Muscle layer of colon (tissue), 2 donors: ENCODE measurements at regions not wholly inside any gene's neighbourhood (a gene's known extent, or its start where the extent isn't known, plus 50 kb on each side); places are given as distances from the start of the nearest gene placed in this dataset.

Experiments used
- H3K27ac ChIP-seq: one replicate; pipeline ENCODE4 v1.7.0; 2013; ENCODE audit warnings: low read depth, mild to moderate bottlenecking, low read length, moderate library complexity
- H3K27me3 ChIP-seq, 2 donors: one replicate each; pipeline ENCODE4 v1.7.0; 2013; ENCODE audit warnings: low read length in 2 of 2, mild to moderate bottlenecking in 2 of 2; ENCODE audit not compliant: insufficient read depth in 2 of 2, control insufficient read depth in 1 of 2
- H3K36me3 ChIP-seq: one replicate; pipeline ENCODE4 v1.7.0; 2013; ENCODE audit warnings: mild to moderate bottlenecking, low read length; ENCODE audit not compliant: insufficient read depth
- H3K4me1 ChIP-seq: one replicate; pipeline ENCODE4 v1.7.0; 2013; ENCODE audit warnings: mild to moderate bottlenecking, low read length; ENCODE audit not compliant: insufficient read depth
- H3K4me3 ChIP-seq, 2 donors: one replicate each; pipeline ENCODE4 v1.7.0; 2013; ENCODE audit warnings: low read length in 2 of 2, low read depth in 1 of 2, mild to moderate bottlenecking in 1 of 2, moderate library complexity in 1 of 2
- H3K9ac ChIP-seq: one replicate; pipeline ENCODE4 v1.7.0; 2013; ENCODE audit warnings: low read length
- H3K9me3 ChIP-seq: one replicate; pipeline ENCODE4 v1.7.0; 2013; ENCODE audit warnings: mild to moderate bottlenecking, low read length
- donor health status: abdominal sarcoma.
- donor health status: Adenocarcinoma of cecum.

DNA sequence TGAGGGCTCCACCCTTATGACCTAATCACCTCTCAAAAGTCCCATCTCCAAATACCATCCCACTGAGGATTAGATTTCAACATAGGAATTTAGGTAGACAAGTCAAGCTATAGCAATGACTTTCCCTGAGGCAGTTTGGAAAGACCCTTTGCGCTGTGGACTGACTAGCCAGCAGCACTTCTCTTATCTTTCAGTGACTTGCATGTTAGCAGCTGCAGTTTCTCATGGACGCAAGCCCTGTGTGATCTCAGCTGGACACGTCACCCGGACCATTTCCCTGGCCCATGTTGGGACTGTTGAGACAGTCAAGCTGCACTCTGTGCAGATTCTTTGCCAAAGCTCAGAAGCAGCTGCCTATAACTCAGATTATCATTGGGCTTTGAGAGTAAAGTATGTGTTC lies 408.1 kb upstream of the USP24 start:
- Histone ChIP-seq H3K27ac (no peak overlapping the region), H3K9me3 (no peaks in the 10 kb centered on the region), H3K27me3 (no peaks in the 10 kb centered on the region), H3K36me3 (no peaks in the 10 kb centered on the region), H3K9ac (no peak overlapping the region), H3K4me3 (no peak overlapping the region), H3K4me1 (no peaks in the 10 kb centered on the region)

DNA sequence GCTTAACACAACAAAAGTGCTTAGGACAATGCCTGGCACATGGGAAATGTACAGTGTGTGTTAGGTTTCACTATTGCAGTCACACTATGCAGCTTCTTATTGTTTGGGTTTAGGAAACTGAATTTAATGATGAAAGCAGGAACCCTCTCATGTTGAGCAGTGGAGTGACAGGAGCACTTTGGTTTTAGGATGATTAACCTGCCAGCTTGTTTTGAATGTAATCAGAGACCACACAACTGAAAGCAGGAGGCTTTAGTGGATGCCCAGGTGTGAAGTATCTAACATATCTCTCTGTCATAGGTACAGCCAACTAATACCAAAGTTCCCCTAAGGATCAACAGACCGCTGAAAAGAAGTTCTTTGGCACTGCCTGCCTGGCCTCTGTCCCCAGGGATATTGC lies 406.9 kb upstream of the USP24 start:
- Histone ChIP-seq H3K9ac (no peak overlapping the region), H3K27ac (no peak overlapping the region)

DNA sequence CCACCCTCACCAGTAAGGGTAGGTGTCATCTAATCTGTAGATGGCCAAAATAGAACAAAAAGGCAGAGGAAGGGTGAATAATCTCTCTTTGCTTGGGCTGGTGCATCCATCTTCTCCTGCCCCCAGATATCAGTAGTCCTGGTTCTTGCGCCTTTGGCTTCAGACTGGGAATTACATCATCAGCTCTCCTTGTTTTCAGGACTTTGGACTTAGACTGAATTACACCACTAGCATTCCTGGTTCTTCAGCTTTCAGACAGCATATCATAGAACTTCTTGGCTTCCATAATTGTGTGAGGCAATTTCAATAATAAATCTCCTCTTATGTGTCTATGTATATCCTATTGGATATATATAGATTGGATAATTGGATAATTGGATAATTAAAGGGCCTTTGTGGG lies 403.0 kb upstream of the USP24 start:
- Histone ChIP-seq H3K4me3 (no peak overlapping the region), H3K27me3 (no peaks in the 10 kb centered on the region), H3K4me1 (no peaks in the 10 kb centered on the region), H3K9me3 (no peaks in the 10 kb centered on the region), H3K9ac (no peak overlapping the region), H3K36me3 (no peaks in the 10 kb centered on the region), H3K27ac (no peak overlapping the region)

More for the DNA sequence above, 406.9 kb upstream of the USP24 start:
- H3K36me3 ChIP-seq: no peaks in the 10 kb centered on the region
- H3K27me3 ChIP-seq: no peaks in the 10 kb centered on the region
- no peak overlapping the region for H3K4me3 ChIP-seq
- H3K9me3 ChIP-seq: no peaks in the 10 kb centered on the region
- no peaks in the 10 kb centered on the region for H3K4me1 ChIP-seq

DNA sequence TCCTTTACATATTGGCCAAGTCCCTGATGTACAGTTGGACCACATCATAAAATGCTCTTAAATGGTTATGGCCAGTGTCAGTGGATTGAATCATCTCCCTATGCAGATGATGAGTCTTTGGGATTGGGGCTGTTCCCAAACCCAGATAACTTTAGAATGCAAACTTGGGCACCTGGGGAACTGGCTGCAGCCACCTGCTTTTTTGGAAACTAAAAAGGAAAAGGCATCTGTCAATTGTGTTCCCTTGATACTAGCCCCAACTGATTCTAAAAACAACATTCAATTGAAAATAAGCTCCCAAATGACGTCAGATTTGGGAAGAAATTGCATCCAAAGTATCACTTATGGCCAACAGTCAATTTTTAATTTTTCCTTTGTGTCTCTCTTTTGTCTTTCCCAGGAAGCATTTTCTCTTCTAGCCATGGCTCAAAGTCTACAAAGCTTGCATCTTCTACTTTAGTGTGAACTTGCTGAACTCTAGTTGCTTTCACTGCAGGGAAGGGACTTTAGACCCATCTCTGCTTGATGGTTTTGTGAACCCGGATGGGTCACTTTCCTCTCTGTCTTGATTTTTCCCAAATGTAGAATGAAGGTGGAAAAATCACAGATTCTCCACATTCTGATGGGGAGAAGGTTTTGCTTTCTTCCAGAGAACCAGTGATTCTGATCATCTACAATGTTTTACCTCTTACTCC lies 402.3 kb upstream of the USP24 start:
- no peak overlapping the region for H3K9ac ChIP-seq

DNA sequence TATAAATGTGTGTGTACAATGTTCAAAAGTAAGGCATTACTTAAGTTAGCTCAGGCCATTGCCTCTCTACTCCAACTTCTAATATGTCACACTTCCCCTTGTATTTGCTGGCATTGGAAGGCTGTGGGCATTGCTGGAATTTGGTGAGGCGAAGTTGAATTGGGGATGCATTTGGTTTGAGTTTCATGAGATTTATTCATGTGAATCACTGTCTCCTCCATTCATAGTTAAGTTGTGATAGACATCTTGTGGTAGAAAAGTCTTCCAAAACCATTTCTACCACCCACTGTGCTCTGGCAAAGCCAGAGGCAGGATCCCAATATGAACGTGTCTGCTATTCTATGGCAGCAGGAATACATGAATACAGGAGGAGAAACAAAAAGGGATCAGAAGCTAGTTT lies 397.8 kb upstream of the USP24 start:
- Histone ChIP-seq H3K27me3 (no peaks in the 10 kb centered on the region), H3K4me3 (no peak overlapping the region), H3K4me1 (no peaks in the 10 kb centered on the region), H3K27ac (no peak overlapping the region), H3K9ac (no peak overlapping the region), H3K36me3 (no peaks in the 10 kb centered on the region), H3K9me3 (no peaks in the 10 kb centered on the region)

More for the DNA sequence above, 402.3 kb upstream of the USP24 start:
- no peak overlapping the region for H3K4me3 ChIP-seq
- no peaks in the 10 kb centered on the region for H3K36me3 ChIP-seq
- H3K4me1 ChIP-seq: no peaks in the 10 kb centered on the region
- no peaks in the 10 kb centered on the region for H3K27me3 ChIP-seq
- no peaks in the 10 kb centered on the region for H3K9me3 ChIP-seq
- no peak overlapping the region for H3K27ac ChIP-seq

DNA sequence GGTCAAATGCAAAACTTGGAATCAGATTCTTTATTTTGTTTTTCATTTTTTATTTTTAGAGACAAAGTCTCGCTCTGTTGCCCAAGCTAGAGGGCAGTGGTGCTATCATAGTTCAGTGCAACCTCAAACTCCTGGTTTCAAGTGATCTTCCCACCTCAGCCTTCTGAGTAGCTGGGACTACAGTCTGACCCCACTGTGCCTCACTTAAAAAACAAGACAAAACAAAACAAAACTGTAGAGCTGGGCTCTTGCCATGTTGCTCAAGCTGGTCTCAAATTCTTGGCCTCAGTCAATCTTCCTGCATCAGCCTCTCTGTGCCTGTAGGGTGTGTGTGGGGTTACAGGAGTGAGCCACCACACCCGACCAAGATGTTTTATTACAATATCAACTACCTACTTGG lies 396.0 kb upstream of the USP24 start:
- Histone ChIP-seq H3K27ac (no peak overlapping the region), H3K4me3 (no peak overlapping the region), H3K4me1 (no peaks in the 10 kb centered on the region), H3K27me3 (no peaks in the 10 kb centered on the region), H3K9ac (no peak overlapping the region), H3K9me3 (no peaks in the 10 kb centered on the region), H3K36me3 (no peaks in the 10 kb centered on the region)

DNA sequence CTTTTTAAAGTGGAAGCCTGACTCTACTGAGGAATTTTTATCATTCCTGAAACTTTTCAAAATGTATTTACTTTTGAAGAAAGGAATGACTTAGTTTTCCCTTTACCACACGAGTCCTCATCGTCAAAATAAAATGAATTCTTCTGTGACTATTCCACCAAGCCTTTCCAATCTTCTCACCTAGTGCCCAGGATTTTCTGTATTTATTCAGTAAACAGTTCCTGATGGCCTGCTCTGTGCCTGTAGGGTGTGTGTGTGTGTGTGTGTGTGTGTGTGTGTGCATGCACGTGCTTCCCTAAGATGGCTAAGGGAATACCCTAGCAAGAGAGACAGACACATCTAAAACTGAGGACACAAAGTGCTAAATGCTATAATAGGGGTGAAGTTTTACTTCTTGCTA lies 395.0 kb upstream of the USP24 start:
- Histone ChIP-seq H3K36me3 (no peaks in the 10 kb centered on the region), H3K9ac (no peak overlapping the region), H3K27ac (no peak overlapping the region), H3K9me3 (no peaks in the 10 kb centered on the region), H3K4me3 (no peak overlapping the region), H3K27me3 (no peaks in the 10 kb centered on the region), H3K4me1 (no peaks in the 10 kb centered on the region)

DNA sequence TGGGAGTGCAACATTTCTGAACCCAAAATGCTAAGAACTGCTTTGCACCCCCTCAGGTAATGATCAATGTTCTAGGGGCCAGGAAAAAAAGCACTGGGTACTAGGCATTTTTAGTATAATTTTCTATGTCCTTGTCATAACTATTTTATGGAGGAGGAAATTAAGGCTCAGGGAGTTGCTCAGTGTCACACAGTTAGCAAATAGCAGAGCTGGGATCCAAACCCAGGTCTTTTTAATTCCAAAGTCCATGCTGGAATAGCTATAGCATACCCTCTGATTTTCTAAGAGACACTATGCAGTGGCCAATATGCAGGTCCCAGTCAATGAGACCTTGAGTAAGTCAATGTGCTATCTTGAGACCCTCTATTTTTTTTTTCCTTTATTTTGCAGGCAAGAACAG lies 394.5 kb upstream of the USP24 start:
- H3K27ac ChIP-seq: no peak overlapping the region
- no peaks in the 10 kb centered on the region for H3K4me1 ChIP-seq
- no peak overlapping the region for H3K4me3 ChIP-seq
- H3K36me3 ChIP-seq: no peaks in the 10 kb centered on the region
- H3K27me3 ChIP-seq: no peaks in the 10 kb centered on the region
- H3K9ac ChIP-seq: no peak overlapping the region
- H3K9me3 ChIP-seq: no peaks in the 10 kb centered on the region

DNA sequence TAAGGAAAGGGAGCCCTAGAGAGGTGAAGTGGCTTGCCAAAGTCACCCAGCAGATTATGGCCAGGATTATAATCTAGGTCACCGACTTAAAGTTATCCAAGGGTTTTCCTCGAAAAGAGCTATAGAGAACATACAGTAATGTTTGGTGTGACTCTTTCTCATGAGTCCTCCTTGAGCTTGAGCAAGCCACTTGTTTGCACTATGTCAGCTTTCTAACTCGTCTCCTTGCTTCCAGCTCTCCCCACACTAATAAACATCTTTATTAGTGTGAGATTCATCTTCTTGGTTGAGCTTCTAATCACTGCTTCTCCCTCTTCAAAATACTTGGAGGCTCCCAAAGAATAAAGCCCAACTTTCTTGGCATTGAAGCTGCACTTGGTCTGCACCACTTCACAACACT lies 390.0 kb upstream of the USP24 start:
- H3K4me3 ChIP-seq: no peak overlapping the region
- no peaks in the 10 kb centered on the region for H3K9me3 ChIP-seq
- H3K4me1 ChIP-seq: no peaks in the 10 kb centered on the region
- no peak overlapping the region for H3K27ac ChIP-seq
- H3K9ac ChIP-seq: no peak overlapping the region
- no peaks in the 10 kb centered on the region for H3K27me3 ChIP-seq
- no peaks in the 10 kb centered on the region for H3K36me3 ChIP-seq

DNA sequence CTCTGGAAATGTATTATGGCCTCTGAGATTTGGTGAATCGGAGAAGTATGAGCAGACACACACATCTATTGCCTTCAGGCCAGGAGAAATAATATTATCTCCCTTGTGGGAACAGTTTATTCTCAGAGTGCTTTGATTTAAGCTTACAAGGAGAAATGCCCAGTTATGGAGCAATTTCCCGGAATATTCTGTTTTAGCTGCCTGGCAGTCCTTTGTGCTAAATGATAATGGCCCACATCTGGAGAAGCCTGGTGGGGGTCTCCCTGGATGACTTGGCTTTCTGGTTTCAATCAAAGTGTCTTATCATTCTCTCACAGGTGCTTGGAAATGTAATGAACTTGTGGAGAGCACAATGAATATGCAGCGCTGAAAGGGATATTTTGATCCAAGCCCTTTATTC lies 389.6 kb upstream of the USP24 start:
- Histone ChIP-seq H3K36me3 (no peaks in the 10 kb centered on the region), H3K9ac (no peak overlapping the region), H3K27me3 (no peaks in the 10 kb centered on the region), H3K4me3 (no peak overlapping the region), H3K9me3 (no peaks in the 10 kb centered on the region), H3K27ac (no peak overlapping the region), H3K4me1 (no peaks in the 10 kb centered on the region)

DNA sequence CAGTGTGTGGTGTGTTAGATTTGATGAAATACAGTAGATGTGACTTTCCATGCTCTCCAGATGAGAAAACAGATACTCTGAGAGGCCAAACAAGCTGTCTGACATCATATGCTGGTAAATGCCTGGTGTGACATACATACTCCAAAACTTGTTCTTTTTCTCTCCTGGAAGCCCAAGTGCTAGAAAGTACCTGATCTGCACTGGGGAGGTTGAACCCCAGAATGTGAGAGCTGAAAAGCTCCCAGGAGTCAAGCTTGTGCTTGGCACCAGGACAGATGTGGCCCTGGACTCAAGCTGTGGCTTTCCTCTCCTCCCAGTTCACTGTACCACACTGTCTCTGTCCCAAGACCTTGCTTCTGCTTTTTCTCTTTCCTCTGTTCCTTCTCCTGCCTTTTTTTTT lies 389.0 kb upstream of the USP24 start:
- no peaks in the 10 kb centered on the region for H3K9me3 ChIP-seq
- H3K27me3 ChIP-seq: no peaks in the 10 kb centered on the region
- H3K27ac ChIP-seq: no peak overlapping the region
- no peaks in the 10 kb centered on the region for H3K36me3 ChIP-seq
- H3K4me1 ChIP-seq: no peaks in the 10 kb centered on the region
- no peak overlapping the region for H3K4me3 ChIP-seq
- no peak overlapping the region for H3K9ac ChIP-seq

DNA sequence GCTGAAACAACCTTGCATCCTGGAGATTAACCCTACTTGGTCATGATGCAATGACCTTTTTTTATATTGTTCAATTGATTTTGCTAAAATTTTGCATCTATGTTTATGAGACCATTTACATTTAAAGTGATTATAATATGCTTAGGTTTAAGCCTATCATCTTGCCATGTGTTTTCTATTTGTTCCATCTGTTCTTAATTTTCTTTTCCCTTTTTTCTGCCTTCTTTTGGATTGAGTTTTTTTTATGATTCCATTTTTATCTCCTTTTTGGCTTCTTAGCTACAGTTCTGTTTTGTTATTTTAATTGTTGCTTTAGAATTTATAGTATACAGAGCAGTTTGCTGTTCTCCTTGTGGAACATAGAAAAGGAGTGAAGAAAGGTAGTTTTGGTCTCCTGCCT lies 385.1 kb upstream of the USP24 start:
- no peaks in the 10 kb centered on the region for H3K9me3 ChIP-seq
- H3K4me1 ChIP-seq: no peaks in the 10 kb centered on the region
- H3K27ac ChIP-seq: no peak overlapping the region
- H3K9ac ChIP-seq: no peak overlapping the region
- H3K4me3 ChIP-seq: no peak overlapping the region
- no peaks in the 10 kb centered on the region for H3K27me3 ChIP-seq
- H3K36me3 ChIP-seq: no peaks in the 10 kb centered on the region
